Islet of Langerhans (tissue), 1 donor: ENCODE measurements at regions not wholly inside any gene's neighbourhood (a gene's known extent, or its start where the extent isn't known, plus 50 kb on each side); places are given as distances from the start of the nearest gene placed in this dataset.
"Not testable (repeated sequence)": the region's sequence is repeated elsewhere in the genome, so short reads cannot be mapped to it uniquely, and the experiment has no call there.

ENCODE experiments used
- FAIRE-seq: peaks from one replicate; lab custom pipeline; 2011; peaks lifted over from hg19 to GRCh38; lab: Jason Lieb, UNC

DNA sequence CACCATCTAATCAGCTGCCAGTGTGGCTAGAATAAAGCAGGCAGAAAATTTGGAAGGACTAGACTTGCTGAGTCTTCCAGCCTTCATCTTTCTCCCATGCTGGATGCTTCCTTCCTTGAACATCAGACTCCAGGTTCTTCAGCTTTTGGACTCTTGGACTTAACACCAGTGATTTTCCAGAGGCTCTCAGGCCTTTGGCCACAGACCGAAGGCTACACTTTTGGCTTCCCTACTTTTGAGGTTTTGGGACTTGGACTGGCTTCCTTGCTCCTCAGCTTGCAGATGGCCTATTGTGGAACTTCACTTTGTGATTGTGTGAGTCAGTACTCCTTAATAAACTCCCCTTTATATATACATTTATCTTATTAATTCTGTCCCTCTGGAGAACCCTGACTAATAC is 129.8 kb upstream of the MB21D2 start:
- not testable (repeated sequence) for FAIRE-seq

DNA sequence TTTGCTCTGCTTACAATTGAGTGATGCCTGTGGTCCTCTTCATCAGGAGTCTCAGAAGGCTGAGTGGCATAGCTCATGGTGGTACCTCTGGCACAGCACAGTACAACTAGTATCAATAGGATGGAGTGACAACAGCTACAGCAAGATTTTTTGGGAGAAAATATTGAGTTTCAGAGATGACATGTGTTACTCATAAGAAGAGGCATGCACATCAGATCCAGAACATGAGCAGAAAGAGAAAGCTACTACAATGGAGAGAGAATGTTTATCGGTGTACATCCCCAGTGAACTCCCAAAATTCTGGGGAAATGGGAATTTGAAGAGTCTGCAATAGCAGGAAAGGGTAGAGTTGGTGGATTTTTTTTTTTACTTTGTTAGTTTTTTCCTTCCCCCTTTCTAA is 130.5 kb upstream of the MB21D2 start:
- no peak for FAIRE-seq

DNA sequence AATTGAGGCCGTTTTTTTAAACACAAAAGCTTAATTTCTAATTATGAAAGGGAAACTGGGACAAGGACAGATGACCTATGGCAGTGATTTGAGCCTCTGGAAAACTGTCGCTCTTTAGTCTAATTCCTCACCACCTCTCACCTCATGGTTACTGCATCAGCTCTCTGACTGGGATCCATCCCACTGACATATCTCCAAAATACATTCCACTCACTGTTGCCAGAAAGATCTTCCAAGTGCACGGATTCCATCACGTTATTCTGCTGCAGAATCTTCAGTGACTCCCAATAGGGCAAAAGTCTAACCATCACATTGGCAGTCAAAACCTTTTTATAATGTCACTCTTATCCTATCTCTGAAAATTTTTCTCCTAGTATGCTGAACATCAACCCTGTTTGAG is 132.3 kb upstream of the MB21D2 start:
- FAIRE-seq, result no peak

GRCh38 chr3:193051314-193051713 is 133.7 kb upstream of the MB21D2 start:
- FAIRE-seq, result no peak

DNA sequence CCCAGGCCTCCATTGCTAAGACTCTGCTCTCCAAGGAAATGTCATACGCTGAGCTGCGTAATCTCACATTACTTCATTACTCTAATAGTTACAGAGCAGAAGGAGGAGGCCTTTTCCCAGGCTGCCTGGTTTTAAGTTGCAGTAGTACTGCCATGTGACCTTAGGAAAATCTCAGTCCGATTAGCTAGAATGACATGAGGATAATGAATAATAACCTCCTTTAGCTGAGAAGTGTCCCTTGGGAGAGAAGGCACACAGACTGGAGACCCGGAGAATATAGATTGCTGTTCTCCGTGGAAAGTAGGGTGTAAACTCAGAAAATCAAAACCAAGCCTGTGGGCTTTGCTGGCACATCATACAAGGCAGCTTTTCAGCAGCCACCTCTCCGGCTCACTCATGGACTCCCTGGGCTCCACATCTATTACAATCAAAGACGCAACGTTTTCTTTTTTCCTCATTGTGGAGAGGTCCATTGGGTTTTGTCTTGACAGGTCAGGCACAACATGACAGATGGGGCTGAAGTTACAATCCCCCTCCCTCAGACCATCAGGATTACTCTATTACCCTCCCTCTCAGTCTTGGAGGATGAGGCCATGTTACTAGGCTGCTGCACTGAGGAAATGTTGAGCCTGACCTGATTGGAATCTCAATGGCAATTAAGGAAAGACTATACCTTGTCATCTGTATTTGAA is 134.8 kb upstream of the MB21D2 start:
- no peak for FAIRE-seq

- no peak for FAIRE-seq
Measured at GRCh38 chr3:193053046-193053435, 135.4 kb upstream of the MB21D2 start.

DNA sequence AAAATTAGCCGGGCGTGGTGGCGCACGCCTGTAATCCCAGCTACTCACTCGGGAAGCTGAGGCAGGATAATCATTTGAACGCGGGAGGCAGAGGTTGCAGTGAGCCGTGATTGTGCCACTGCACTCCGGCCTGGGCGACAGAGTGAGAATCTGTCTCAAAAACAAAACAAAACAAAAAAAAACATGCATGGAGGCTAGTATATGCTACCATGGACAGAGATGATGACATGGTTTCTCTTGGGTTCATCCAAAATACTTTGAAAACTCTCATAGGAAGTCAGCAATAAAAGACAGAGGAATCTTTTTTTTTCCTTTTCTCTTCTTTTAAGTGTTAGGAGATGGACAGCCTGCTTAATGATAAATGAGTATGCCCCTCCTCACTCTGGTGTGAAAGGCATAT is 137.7 kb upstream of the MB21D2 start:
- no peak for FAIRE-seq

DNA sequence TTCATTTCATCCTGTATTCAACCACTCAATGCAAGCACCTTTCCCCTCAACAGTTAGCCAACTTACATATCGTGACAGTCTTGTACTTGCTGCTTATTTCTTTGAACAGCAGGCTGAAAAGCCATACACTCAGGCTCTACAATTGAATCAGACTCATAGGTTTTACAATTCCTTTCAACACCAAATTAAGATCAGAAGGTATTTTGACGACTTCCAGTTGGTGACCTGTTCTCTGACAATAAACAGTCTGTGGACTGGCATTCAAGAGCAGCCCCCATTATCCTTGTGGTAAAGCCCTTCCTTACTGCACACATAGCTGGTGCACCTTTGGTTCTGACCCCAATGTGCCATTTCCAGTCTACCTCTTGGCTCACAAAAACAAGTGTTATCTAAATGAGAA is 140.0 kb upstream of the MB21D2 start:
- FAIRE-seq, result no peak

- FAIRE-seq, result no peak
Measured at GRCh38 chr3:193060748-193061546, 143.3 kb upstream of the MB21D2 start.

- no peak for FAIRE-seq
Measured at GRCh38 chr3:193068365-193068764, 150.7 kb upstream of the MB21D2 start.

GRCh38 chr3:193069732-193070131 is 152.1 kb upstream of the MB21D2 start:
- FAIRE-seq, result not testable (repeated sequence)

- FAIRE-seq, result no peak
Measured at GRCh38 chr3:193078996-193079753, 161.5 kb upstream of the MB21D2 start.

GRCh38 chr3:193080821-193081365 is 160.1 kb upstream of the PLAAT1 start:
- FAIRE-seq, result no peak

DNA sequence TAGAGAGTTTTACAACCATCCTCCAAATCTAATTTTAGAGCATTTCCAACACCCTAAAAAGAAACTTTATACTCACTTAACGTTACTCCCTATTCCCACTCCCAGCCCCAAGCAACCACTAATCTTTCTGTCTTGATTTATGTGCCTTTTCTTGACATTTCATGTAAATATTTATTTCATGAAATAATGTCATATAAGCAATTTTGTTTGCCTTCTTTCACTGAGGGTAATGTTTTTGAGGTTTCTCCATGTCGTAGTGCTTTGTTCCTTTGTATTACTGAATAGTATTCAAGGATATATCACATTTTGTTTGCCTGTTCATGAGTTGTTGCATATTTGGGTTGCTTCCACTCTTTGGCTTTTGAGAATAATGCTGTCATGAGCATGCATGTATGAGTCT is 155.4 kb upstream of the PLAAT1 start:
- no peak for FAIRE-seq

DNA sequence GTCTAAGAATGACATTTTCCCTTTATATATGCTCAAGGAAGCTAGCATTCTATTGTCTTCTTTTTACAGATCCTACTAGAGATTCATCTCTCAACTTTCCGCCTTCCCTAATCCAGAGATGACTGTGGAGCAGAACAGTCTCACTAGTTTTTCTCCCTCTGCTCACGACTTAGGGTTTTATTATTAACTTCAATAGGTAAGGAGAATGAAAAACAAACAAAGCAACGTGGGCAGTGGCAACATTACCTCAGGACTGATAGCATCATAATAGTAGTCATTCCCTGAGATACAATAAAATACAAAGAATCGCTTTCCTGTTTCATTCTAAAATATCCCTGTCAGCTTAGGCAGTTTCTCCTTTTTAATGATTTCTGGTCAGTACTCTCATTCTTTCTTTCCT is 154.3 kb upstream of the PLAAT1 start:
- FAIRE-seq, result peak; percentile 68

DNA sequence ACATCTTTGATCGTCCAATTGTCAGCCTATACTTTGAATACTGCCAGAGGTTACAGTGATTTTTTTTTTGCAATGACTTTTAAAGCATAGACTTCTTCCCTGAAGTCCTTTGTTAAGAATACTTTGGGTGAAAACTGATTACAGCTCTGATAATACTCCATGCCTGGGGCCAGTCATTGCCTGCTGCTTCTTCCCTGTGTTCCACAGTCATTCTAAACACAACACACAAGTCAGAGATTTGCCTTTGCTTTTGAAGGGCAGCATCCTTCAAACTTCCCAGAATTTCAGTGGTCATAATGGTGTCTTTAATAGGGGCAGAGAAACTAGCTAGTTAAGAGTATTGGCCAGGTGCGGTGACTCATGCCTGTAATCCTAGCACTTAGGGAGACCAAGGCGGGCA is 153.7 kb upstream of the PLAAT1 start:
- FAIRE-seq, result no peak

GRCh38 chr3:193095366-193095765 is 145.7 kb upstream of the PLAAT1 start:
- peak; percentile 94 for FAIRE-seq

DNA sequence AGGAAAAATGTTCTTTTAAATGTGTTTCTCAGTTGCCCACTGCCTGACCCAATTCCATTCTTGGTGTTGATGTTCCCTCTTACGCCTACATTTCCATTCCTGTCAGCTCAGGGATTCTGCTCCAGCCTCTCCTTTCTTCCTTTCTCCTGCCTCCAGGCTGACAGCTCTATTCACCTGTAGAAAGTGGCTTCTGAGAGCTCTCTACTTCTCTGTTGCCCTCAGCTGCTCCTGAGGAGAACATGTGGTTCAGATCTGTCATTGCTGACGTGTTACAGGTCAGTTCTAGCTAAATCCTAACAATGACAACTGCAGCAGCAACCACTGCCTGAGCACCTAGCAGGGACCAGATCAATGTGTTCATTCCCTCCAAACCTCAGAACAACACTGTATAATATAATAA is 144.9 kb upstream of the PLAAT1 start:
- peak; percentile 87 for FAIRE-seq

- no peak for FAIRE-seq
Measured at GRCh38 chr3:193114431-193115340, 126.3 kb upstream of the PLAAT1 start.

DNA sequence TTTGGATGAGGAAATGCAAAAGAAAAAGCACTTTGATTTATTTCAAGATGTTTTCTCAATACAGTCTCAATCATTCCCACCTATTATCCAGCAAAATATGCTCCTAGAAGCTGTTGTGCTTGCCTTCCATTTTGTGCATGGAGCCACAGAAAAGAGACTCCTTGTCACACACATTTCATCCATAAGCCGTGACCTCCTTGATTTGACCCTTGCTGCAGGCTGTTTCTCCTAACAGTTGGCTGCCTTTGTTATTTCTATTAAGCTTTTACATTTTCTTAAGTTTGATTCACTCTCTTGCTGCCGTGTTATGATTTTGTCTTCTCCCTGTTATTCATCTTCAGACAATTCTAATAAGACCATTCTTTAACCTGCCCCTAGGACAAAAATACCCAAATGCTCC is 124.2 kb upstream of the PLAAT1 start:
- no peak for FAIRE-seq

GRCh38 chr3:193118907-193119306 is 122.1 kb upstream of the PLAAT1 start:
- FAIRE-seq, result no peak

- no peak for FAIRE-seq
Measured at GRCh38 chr3:193119926-193120325, 121.1 kb upstream of the PLAAT1 start.
